ENCODE measurements at regions not wholly inside any gene's neighbourhood (a gene's known extent, or its start where the extent isn't known, plus 50 kb on each side); places are given as distances from the start of the nearest gene placed in this dataset.

GRCh38 chr5:158179271-158179670 is 320.3 kb upstream of the CLINT1 start:
- TF ChIP-seq CTCF (IDR thresholded peaks at IDR 0.05) (no peak), POLR2A (IDR thresholded peaks at IDR 0.05) (no peak)

Data from adrenal gland (tissue), 5 donors.